ENCODE measurements at regions not wholly inside any gene's neighbourhood (a gene's known extent, or its start where the extent isn't known, plus 50 kb on each side); places are given as distances from the start of the nearest gene placed in this dataset.

GRCh38 chr17:68674029-68674925 is 73.1 kb upstream of the FAM20A start:
- TF ChIP-seq CTCF (conservative IDR thresholded peaks at IDR 0.05): no peak
- no peak for TF ChIP-seq ZFX (IDR thresholded peaks at IDR 0.05)
